ENCODE measurements at regions not wholly inside any gene's neighbourhood (a gene's known extent, or its start where the extent isn't known, plus 50 kb on each side); places are given as distances from the start of the nearest gene placed in this dataset.

GRCh38 chr16:85505794-85506634, 107.1 kb upstream of the GSE1 start:
- TF ChIP-seq SIN3A (IDR thresholded peaks at IDR 0.05; ENCODE audit: borderline replicate concordance, insufficient read depth, low read length) (no peak), POLR2AphosphoS5 (IDR thresholded peaks at IDR 0.05; ENCODE audit: low read depth, low read length) (no peak), REST (IDR thresholded peaks at IDR 0.05; ENCODE audit: insufficient read depth in 1 of 2, low read depth in 2 of 2, low read length in 2 of 2) (no peak)
